ENCODE measurements at regions not wholly inside any gene's neighbourhood (a gene's known extent, or its start where the extent isn't known, plus 50 kb on each side); places are given as distances from the start of the nearest gene placed in this dataset.

- WGBS, 2 experiments (ENCODE audit: insufficient coverage in 2 of 2) = 92 to 96% methylated on average over 3 to 5 of the region's 5 CpGs
- Histone ChIP-seq H3K4me3 (ENCODE audit: extremely low read depth, insufficient read depth, low read length, poor library complexity, severe bottlenecking) (no peak overlapping the region), H3K36me3 (ENCODE audit: control insufficient read depth, insufficient read depth, low read length) (no peaks in the 10 kb centered on the region), H3K4me1 (ENCODE audit: control insufficient read depth, insufficient read depth, low read length, poor library complexity, severe bottlenecking) (no peaks in the 10 kb centered on the region), H3K9me3 (ENCODE audit: control insufficient read depth, low read length) (no peaks in the 10 kb centered on the region), H3K27ac (ENCODE audit: low read depth, low read length, severe bottlenecking) (no peak overlapping the region)
Measured at GRCh38 chr3:18237251-18238005, 187.7 kb downstream of the SATB1 start.

GRCh38 chr3:18236726-18237125, 188.4 kb downstream of the SATB1 start:
- Histone ChIP-seq H3K4me1 (ENCODE audit: control insufficient read depth, insufficient read depth, low read length, poor library complexity, severe bottlenecking) (no peaks in the 10 kb centered on the region), H3K4me3 (ENCODE audit: extremely low read depth, insufficient read depth, low read length, poor library complexity, severe bottlenecking) (no peak overlapping the region), H3K36me3 (ENCODE audit: control insufficient read depth, insufficient read depth, low read length) (no peaks in the 10 kb centered on the region), H3K9me3 (ENCODE audit: control insufficient read depth, low read length) (no peaks in the 10 kb centered on the region), H3K27ac (ENCODE audit: low read depth, low read length, severe bottlenecking) (no peak overlapping the region)
- 80 to 100% methylated on average over 2 of the region's 2 CpGs for WGBS, 2 experiments (ENCODE audit: insufficient coverage in 2 of 2)

- Histone ChIP-seq H3K4me3 (ENCODE audit: extremely low read depth, insufficient read depth, low read length, poor library complexity, severe bottlenecking) (no peak overlapping the region), H3K9me3 (ENCODE audit: control insufficient read depth, low read length) (no peaks in the 10 kb centered on the region), H3K4me1 (ENCODE audit: control insufficient read depth, insufficient read depth, low read length, poor library complexity, severe bottlenecking) (no peaks in the 10 kb centered on the region), H3K36me3 (ENCODE audit: control insufficient read depth, insufficient read depth, low read length) (no peaks in the 10 kb centered on the region), H3K27ac (ENCODE audit: low read depth, low read length, severe bottlenecking) (no peak overlapping the region)
- WGBS, 2 experiments (ENCODE audit: insufficient coverage in 2 of 2) = 67 to 83% methylated on average over 2 to 3 of the region's 4 CpGs
Measured at GRCh38 chr3:18234717-18235335, 190.3 kb downstream of the SATB1 start.

GRCh38 chr3:18233987-18234716, 191.0 kb downstream of the SATB1 start:
- Histone ChIP-seq H3K4me1 (ENCODE audit: control insufficient read depth, insufficient read depth, low read length, poor library complexity, severe bottlenecking) (no peaks in the 10 kb centered on the region), H3K27ac (ENCODE audit: low read depth, low read length, severe bottlenecking) (no peak overlapping the region), H3K4me3 (ENCODE audit: extremely low read depth, insufficient read depth, low read length, poor library complexity, severe bottlenecking) (no peak overlapping the region), H3K36me3 (ENCODE audit: control insufficient read depth, insufficient read depth, low read length) (no peaks in the 10 kb centered on the region), H3K9me3 (ENCODE audit: control insufficient read depth, low read length) (no peaks in the 10 kb centered on the region)
- WGBS, 2 experiments (ENCODE audit: insufficient coverage in 2 of 2) = 61 to 63% methylated on average over 6 to 9 of the region's 10 CpGs

- H3K4me3 ChIP-seq (ENCODE audit: extremely low read depth, insufficient read depth, low read length, poor library complexity, severe bottlenecking) = no peak overlapping the region
- H3K27ac ChIP-seq (ENCODE audit: low read depth, low read length, severe bottlenecking) = no peak overlapping the region
- H3K9me3 ChIP-seq (ENCODE audit: control insufficient read depth, low read length) = no peaks in the 10 kb centered on the region
- H3K36me3 ChIP-seq (ENCODE audit: control insufficient read depth, insufficient read depth, low read length) = no peaks in the 10 kb centered on the region
- WGBS, 2 experiments (ENCODE audit: insufficient coverage in 2 of 2) = 86 to 93% methylated on average over 2 to 3 of the region's 3 CpGs
- H3K4me1 ChIP-seq (ENCODE audit: control insufficient read depth, insufficient read depth, low read length, poor library complexity, severe bottlenecking) = no peaks in the 10 kb centered on the region
Measured at GRCh38 chr3:18232317-18232716, 192.8 kb downstream of the SATB1 start.

GRCh38 chr3:18228060-18228459, 197.1 kb downstream of the SATB1 start:
- Histone ChIP-seq H3K27ac (ENCODE audit: low read depth, low read length, severe bottlenecking) (no peak overlapping the region), H3K36me3 (ENCODE audit: control insufficient read depth, insufficient read depth, low read length) (no peaks in the 10 kb centered on the region), H3K4me1 (ENCODE audit: control insufficient read depth, insufficient read depth, low read length, poor library complexity, severe bottlenecking) (no peaks in the 10 kb centered on the region), H3K4me3 (ENCODE audit: extremely low read depth, insufficient read depth, low read length, poor library complexity, severe bottlenecking) (no peak overlapping the region), H3K9me3 (ENCODE audit: control insufficient read depth, low read length) (no peaks in the 10 kb centered on the region)
- 92 to 94% methylated on average over 1 of the region's 1 CpG for WGBS, 2 experiments (ENCODE audit: insufficient coverage in 2 of 2)

GRCh38 chr3:18225709-18226108, 199.4 kb downstream of the SATB1 start:
- no peak overlapping the region for H3K4me3 ChIP-seq (ENCODE audit: extremely low read depth, insufficient read depth, low read length, poor library complexity, severe bottlenecking)
- no peaks in the 10 kb centered on the region for H3K9me3 ChIP-seq (ENCODE audit: control insufficient read depth, low read length)
- H3K27ac ChIP-seq (ENCODE audit: low read depth, low read length, severe bottlenecking) = no peak overlapping the region
- no peaks in the 10 kb centered on the region for H3K36me3 ChIP-seq (ENCODE audit: control insufficient read depth, insufficient read depth, low read length)
- WGBS, 2 experiments (ENCODE audit: insufficient coverage in 2 of 2) = no CpG with 5 or more reads among the region's 3 CpGs
- no peaks in the 10 kb centered on the region for H3K4me1 ChIP-seq (ENCODE audit: control insufficient read depth, insufficient read depth, low read length, poor library complexity, severe bottlenecking)

GRCh38 chr3:18224426-18224825, 200.7 kb downstream of the SATB1 start:
- WGBS, 2 experiments (ENCODE audit: insufficient coverage in 2 of 2) = 58 to 80% methylated on average over 1 to 2 of the region's 2 CpGs
- Histone ChIP-seq H3K9me3 (ENCODE audit: control insufficient read depth, low read length) (no peaks in the 10 kb centered on the region), H3K4me1 (ENCODE audit: control insufficient read depth, insufficient read depth, low read length, poor library complexity, severe bottlenecking) (no peaks in the 10 kb centered on the region), H3K36me3 (ENCODE audit: control insufficient read depth, insufficient read depth, low read length) (no peaks in the 10 kb centered on the region), H3K27ac (ENCODE audit: low read depth, low read length, severe bottlenecking) (no peak overlapping the region), H3K4me3 (ENCODE audit: extremely low read depth, insufficient read depth, low read length, poor library complexity, severe bottlenecking) (no peak overlapping the region)

GRCh38 chr3:18223974-18224373, 201.2 kb downstream of the SATB1 start:
- no peaks in the 10 kb centered on the region for H3K9me3 ChIP-seq (ENCODE audit: control insufficient read depth, low read length)
- 90 to 96% methylated on average over 4 to 5 of the region's 6 CpGs for WGBS, 2 experiments (ENCODE audit: insufficient coverage in 2 of 2)

GRCh38 chr3:18223571-18223970, 201.6 kb downstream of the SATB1 start:
- H3K36me3 ChIP-seq (ENCODE audit: control insufficient read depth, insufficient read depth, low read length) = no peaks in the 10 kb centered on the region
- 50% methylated on average over 1 of the region's 2 CpGs; no CpG with 5 or more reads in 1 of the 2 experiments for WGBS, 2 experiments (ENCODE audit: insufficient coverage in 2 of 2)
- no peaks in the 10 kb centered on the region for H3K4me1 ChIP-seq (ENCODE audit: control insufficient read depth, insufficient read depth, low read length, poor library complexity, severe bottlenecking)
- no peak overlapping the region for H3K27ac ChIP-seq (ENCODE audit: low read depth, low read length, severe bottlenecking)
- H3K9me3 ChIP-seq (ENCODE audit: control insufficient read depth, low read length) = no peaks in the 10 kb centered on the region
- H3K4me3 ChIP-seq (ENCODE audit: extremely low read depth, insufficient read depth, low read length, poor library complexity, severe bottlenecking) = no peak overlapping the region

More at GRCh38 chr3:18223974-18224373, 201.2 kb downstream of the SATB1 start:
- no peaks in the 10 kb centered on the region for H3K36me3 ChIP-seq (ENCODE audit: control insufficient read depth, insufficient read depth, low read length)
- no peaks in the 10 kb centered on the region for H3K4me1 ChIP-seq (ENCODE audit: control insufficient read depth, insufficient read depth, low read length, poor library complexity, severe bottlenecking)
- no peak overlapping the region for H3K27ac ChIP-seq (ENCODE audit: low read depth, low read length, severe bottlenecking)
- no peak overlapping the region for H3K4me3 ChIP-seq (ENCODE audit: extremely low read depth, insufficient read depth, low read length, poor library complexity, severe bottlenecking)

Data from mesodermal cell (in vitro differentiated cells).